GM13976 (cell line): ENCODE measurements at regions not wholly inside any gene's neighbourhood (a gene's known extent, or its start where the extent isn't known, plus 50 kb on each side); places are given as distances from the start of the nearest gene placed in this dataset.

ENCODE experiments used
- DNase-seq: peaks from one replicate; pipeline ENCODE4 v3.0.0; 2012; ENCODE audit warnings: low spot score
- CTCF ChIP-seq: IDR thresholded peaks from 2 replicates; pipeline ENCODE4 v1.5.1; 2012; ENCODE audit warnings: borderline replicate concordance, mild to moderate bottlenecking; ENCODE audit not compliant: insufficient read depth; ENCODE audit errors: extremely low read depth, missing control alignments, control extremely low read depth
- in situ Hi-C: fragments of 300-500 bp; cut with MboI; formaldehyde crosslinking; loops from one replicate; pipeline ENCODE4 v1.12.0; 2022; ENCODE audit warnings: low sequenced_read_pairs, mixed read lengths, inconsistent platforms; ENCODE audit not compliant: unreplicated experiment

GRCh38 chr6:45816674-45817297 is 198.9 kb downstream of the CLIC5 start:
- DNase-seq: no peak
- no peak for TF ChIP-seq CTCF
- in situ Hi-C loops: no loop called here

- no peak for DNase-seq
- in situ Hi-C loops: no loop called here
- no peak for TF ChIP-seq CTCF
Measured at GRCh38 chr6:45815466-45816125, 200.1 kb downstream of the CLIC5 start.

GRCh38 chr6:45814772-45815171 is 200.9 kb downstream of the CLIC5 start:
- in situ Hi-C loops: no loop called here
- no peak for TF ChIP-seq CTCF

GRCh38 chr6:45813943-45814342 is 201.7 kb downstream of the CLIC5 start:
- in situ Hi-C loops: no loop called here
- no peak for TF ChIP-seq CTCF
- no peak for DNase-seq

More at GRCh38 chr6:45814772-45815171, 200.9 kb downstream of the CLIC5 start:
- no peak for DNase-seq

GRCh38 chr6:45812922-45813321 is 202.7 kb downstream of the CLIC5 start:
- no peak for DNase-seq
- in situ Hi-C loops: no loop called here
- no peak for TF ChIP-seq CTCF

GRCh38 chr6:45808917-45809316 is 206.7 kb downstream of the CLIC5 start:
- in situ Hi-C loops: no loop called here
- DNase-seq: no peak
- TF ChIP-seq CTCF: no peak
